HG02623 (cell line): ENCODE measurements at regions not wholly inside any gene's neighbourhood (a gene's known extent, or its start where the extent isn't known, plus 50 kb on each side); places are given as distances from the start of the nearest gene placed in this dataset.
"Not testable (repeated sequence)": the region's sequence is repeated elsewhere in the genome, so short reads cannot be mapped to it uniquely, and the experiment has no call there.

Experiments
- ATAC-seq: cut with Tn5 transposase; IDR thresholded peaks from one replicate; pipeline ENCODE4 v1.9.1; 2021; ENCODE audit warnings: moderate library complexity; ENCODE audit not compliant: unreplicated experiment

GRCh38 chr1:83295594-83295993 is 703.3 kb downstream of the TTLL7 start:
- ATAC-seq, result not testable (repeated sequence)

GRCh38 chr1:83287391-83287790 is 711.5 kb downstream of the TTLL7 start:
- ATAC-seq, result not testable (repeated sequence)

GRCh38 chr1:83274656-83275055 is 724.3 kb downstream of the TTLL7 start:
- not testable (repeated sequence) for ATAC-seq

- not testable (repeated sequence) for ATAC-seq
Observed at GRCh38 chr1:83272484-83272883, 726.4 kb downstream of the TTLL7 start.

GRCh38 chr1:83271834-83272233 is 727.1 kb downstream of the TTLL7 start:
- ATAC-seq, result not testable (repeated sequence)

GRCh38 chr1:83270801-83271200 is 728.1 kb downstream of the TTLL7 start:
- ATAC-seq, result not testable (repeated sequence)

- ATAC-seq, result not testable (repeated sequence)
Observed at GRCh38 chr1:83263808-83264207, 735.1 kb downstream of the TTLL7 start.

- not testable (repeated sequence) for ATAC-seq
Observed at GRCh38 chr1:83251687-83252086, 747.2 kb downstream of the TTLL7 start.

GRCh38 chr1:83246780-83247179 is 752.2 kb downstream of the TTLL7 start:
- ATAC-seq, result not testable (repeated sequence)

GRCh38 chr1:83244832-83245231 is 754.1 kb downstream of the TTLL7 start:
- ATAC-seq, result not testable (repeated sequence)

GRCh38 chr1:83239568-83239967 is 759.4 kb downstream of the TTLL7 start:
- not testable (repeated sequence) for ATAC-seq

- not testable (repeated sequence) for ATAC-seq
Observed at GRCh38 chr1:83238654-83239053, 760.3 kb downstream of the TTLL7 start.

- not testable (repeated sequence) for ATAC-seq
Observed at GRCh38 chr1:83219788-83220187, 779.1 kb downstream of the TTLL7 start.

GRCh38 chr1:83218036-83218716 is 780.8 kb downstream of the TTLL7 start:
- not testable (repeated sequence) for ATAC-seq

- ATAC-seq, result not testable (repeated sequence)
Observed at GRCh38 chr1:83214317-83214716, 784.6 kb downstream of the TTLL7 start.

- ATAC-seq, result not testable (repeated sequence)
Observed at GRCh38 chr1:83213648-83214047, 785.3 kb downstream of the TTLL7 start.

GRCh38 chr1:83212033-83212432 is 786.9 kb downstream of the TTLL7 start:
- ATAC-seq, result not testable (repeated sequence)

GRCh38 chr1:83208540-83208939 is 790.4 kb downstream of the TTLL7 start:
- not testable (repeated sequence) for ATAC-seq

GRCh38 chr1:83194610-83195009 is 804.3 kb downstream of the TTLL7 start:
- not testable (repeated sequence) for ATAC-seq

GRCh38 chr1:83182033-83182728 is 816.8 kb downstream of the TTLL7 start:
- ATAC-seq, result not testable (repeated sequence)

GRCh38 chr1:83180621-83181020 is 818.3 kb downstream of the TTLL7 start:
- not testable (repeated sequence) for ATAC-seq

- not testable (repeated sequence) for ATAC-seq
Observed at GRCh38 chr1:83167634-83168033, 831.3 kb downstream of the TTLL7 start.
